ENCODE measurements at regions not wholly inside any gene's neighbourhood (a gene's known extent, or its start where the extent isn't known, plus 50 kb on each side); places are given as distances from the start of the nearest gene placed in this dataset.

- ATAC-seq, result no peak
- TF ChIP-seq ESRRG (CRISPR knock-in tag; IDR thresholded peaks at IDR 0.05), result no peak
- TF ChIP-seq ZNF565 (CRISPR knock-in tag; conservative IDR thresholded peaks at IDR 0.05; ENCODE audit: low read depth), result no peak
- TF ChIP-seq OSR1 (CRISPR knock-in tag; IDR thresholded peaks at IDR 0.05), result no peak
- TF ChIP-seq ZFP30 (CRISPR knock-in tag; IDR thresholded peaks at IDR 0.05), result no peak
- TF ChIP-seq ZNF70 (CRISPR knock-in tag; IDR thresholded peaks at IDR 0.05), result no peak
- TF ChIP-seq, protein P1, sequence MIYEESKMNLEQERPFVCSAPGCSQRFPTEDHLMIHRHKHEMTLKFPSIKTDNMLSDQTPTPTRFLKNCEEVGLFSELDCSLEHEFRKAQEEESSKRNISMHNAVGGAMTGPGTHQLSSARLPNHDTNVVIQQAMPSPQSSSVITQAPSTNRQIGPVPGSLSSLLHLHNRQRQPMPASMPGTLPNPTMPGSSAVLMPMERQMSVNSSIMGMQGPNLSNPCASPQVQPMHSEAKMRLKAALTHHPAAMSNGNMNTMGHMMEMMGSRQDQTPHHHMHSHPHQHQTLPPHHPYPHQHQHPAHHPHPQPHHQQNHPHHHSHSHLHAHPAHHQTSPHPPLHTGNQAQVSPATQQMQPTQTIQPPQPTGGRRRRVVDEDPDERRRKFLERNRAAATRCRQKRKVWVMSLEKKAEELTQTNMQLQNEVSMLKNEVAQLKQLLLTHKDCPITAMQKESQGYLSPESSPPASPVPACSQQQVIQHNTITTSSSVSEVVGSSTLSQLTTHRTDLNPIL (CRISPR knock-in tag; IDR thresholded peaks at IDR 0.05; ENCODE audit: low read depth), result no peak
- no peak for TF ChIP-seq ZNF8 (CRISPR knock-in tag; IDR thresholded peaks at IDR 0.05)
- no peak for TF ChIP-seq RARB (CRISPR knock-in tag; IDR thresholded peaks at IDR 0.05)
- TF ChIP-seq GLIS3 (CRISPR knock-in tag; IDR thresholded peaks at IDR 0.05), result no peak
- TF ChIP-seq PPARA (CRISPR knock-in tag; IDR thresholded peaks at IDR 0.05; ENCODE audit: borderline replicate concordance), result no peak
- TF ChIP-seq, protein P2, sequence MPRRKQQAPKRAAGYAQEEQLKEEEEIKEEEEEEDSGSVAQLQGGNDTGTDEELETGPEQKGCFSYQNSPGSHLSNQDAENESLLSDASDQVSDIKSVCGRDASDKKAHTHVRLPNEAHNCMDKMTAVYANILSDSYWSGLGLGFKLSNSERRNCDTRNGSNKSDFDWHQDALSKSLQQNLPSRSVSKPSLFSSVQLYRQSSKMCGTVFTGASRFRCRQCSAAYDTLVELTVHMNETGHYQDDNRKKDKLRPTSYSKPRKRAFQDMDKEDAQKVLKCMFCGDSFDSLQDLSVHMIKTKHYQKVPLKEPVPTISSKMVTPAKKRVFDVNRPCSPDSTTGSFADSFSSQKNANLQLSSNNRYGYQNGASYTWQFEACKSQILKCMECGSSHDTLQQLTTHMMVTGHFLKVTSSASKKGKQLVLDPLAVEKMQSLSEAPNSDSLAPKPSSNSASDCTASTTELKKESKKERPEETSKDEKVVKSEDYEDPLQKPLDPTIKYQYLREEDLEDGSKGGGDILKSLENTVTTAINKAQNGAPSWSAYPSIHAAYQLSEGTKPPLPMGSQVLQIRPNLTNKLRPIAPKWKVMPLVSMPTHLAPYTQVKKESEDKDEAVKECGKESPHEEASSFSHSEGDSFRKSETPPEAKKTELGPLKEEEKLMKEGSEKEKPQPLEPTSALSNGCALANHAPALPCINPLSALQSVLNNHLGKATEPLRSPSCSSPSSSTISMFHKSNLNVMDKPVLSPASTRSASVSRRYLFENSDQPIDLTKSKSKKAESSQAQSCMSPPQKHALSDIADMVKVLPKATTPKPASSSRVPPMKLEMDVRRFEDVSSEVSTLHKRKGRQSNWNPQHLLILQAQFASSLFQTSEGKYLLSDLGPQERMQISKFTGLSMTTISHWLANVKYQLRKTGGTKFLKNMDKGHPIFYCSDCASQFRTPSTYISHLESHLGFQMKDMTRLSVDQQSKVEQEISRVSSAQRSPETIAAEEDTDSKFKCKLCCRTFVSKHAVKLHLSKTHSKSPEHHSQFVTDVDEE (CRISPR knock-in tag; IDR thresholded peaks at IDR 0.05), result no peak
- no peak for TF ChIP-seq ISL1 (CRISPR knock-in tag; IDR thresholded peaks at IDR 0.05)
- no peak for TF ChIP-seq SNAI2 (CRISPR knock-in tag; IDR thresholded peaks at IDR 0.05)
- no peak for TF ChIP-seq CSDC2 (CRISPR knock-in tag; IDR thresholded peaks at IDR 0.05)
- TF ChIP-seq ZFP3 (CRISPR knock-in tag; IDR thresholded peaks at IDR 0.05), result no peak
- TF ChIP-seq ZC3H10 (CRISPR knock-in tag; IDR thresholded peaks at IDR 0.05), result no peak
- TF ChIP-seq, protein P3, sequence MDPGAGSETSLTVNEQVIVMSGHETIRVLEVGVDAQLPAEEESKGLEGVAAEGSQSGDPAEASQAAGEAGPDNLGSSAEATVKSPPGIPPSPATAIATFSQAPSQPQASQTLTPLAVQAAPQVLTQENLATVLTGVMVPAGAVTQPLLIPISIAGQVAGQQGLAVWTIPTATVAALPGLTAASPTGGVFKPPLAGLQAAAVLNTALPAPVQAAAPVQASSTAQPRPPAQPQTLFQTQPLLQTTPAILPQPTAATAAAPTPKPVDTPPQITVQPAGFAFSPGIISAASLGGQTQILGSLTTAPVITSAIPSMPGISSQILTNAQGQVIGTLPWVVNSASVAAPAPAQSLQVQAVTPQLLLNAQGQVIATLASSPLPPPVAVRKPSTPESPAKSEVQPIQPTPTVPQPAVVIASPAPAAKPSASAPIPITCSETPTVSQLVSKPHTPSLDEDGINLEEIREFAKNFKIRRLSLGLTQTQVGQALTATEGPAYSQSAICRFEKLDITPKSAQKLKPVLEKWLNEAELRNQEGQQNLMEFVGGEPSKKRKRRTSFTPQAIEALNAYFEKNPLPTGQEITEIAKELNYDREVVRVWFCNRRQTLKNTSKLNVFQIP (CRISPR knock-in tag; IDR thresholded peaks at IDR 0.05; ENCODE audit: borderline replicate concordance, low read depth), result no peak
- no peak for TF ChIP-seq CSRNP3 (CRISPR knock-in tag; IDR thresholded peaks at IDR 0.05)
- TF ChIP-seq TCF4 (CRISPR knock-in tag; IDR thresholded peaks at IDR 0.05; ENCODE audit: borderline replicate concordance), result no peak
Measured at GRCh38 chr4:18953613-18954012, 932.1 kb upstream of the LCORL start.

GRCh38 chr4:18945464-18945863, 923.9 kb upstream of the LCORL start:
- no peak for TF ChIP-seq ZFP30 (CRISPR knock-in tag; IDR thresholded peaks at IDR 0.05)
- no peak for TF ChIP-seq RARB (CRISPR knock-in tag; IDR thresholded peaks at IDR 0.05)
- TF ChIP-seq GLIS3 (CRISPR knock-in tag; IDR thresholded peaks at IDR 0.05), result no peak
- TF ChIP-seq ESRRG (CRISPR knock-in tag; IDR thresholded peaks at IDR 0.05), result no peak
- no peak for TF ChIP-seq SNAI2 (CRISPR knock-in tag; IDR thresholded peaks at IDR 0.05)
- TF ChIP-seq ZC3H10 (CRISPR knock-in tag; IDR thresholded peaks at IDR 0.05), result no peak
- TF ChIP-seq ZFP3 (CRISPR knock-in tag; IDR thresholded peaks at IDR 0.05), result no peak
- no peak for TF ChIP-seq ARNTL (CRISPR knock-in tag; IDR thresholded peaks at IDR 0.05; ENCODE audit: borderline replicate concordance, low read depth)
- TF ChIP-seq, protein P4, sequence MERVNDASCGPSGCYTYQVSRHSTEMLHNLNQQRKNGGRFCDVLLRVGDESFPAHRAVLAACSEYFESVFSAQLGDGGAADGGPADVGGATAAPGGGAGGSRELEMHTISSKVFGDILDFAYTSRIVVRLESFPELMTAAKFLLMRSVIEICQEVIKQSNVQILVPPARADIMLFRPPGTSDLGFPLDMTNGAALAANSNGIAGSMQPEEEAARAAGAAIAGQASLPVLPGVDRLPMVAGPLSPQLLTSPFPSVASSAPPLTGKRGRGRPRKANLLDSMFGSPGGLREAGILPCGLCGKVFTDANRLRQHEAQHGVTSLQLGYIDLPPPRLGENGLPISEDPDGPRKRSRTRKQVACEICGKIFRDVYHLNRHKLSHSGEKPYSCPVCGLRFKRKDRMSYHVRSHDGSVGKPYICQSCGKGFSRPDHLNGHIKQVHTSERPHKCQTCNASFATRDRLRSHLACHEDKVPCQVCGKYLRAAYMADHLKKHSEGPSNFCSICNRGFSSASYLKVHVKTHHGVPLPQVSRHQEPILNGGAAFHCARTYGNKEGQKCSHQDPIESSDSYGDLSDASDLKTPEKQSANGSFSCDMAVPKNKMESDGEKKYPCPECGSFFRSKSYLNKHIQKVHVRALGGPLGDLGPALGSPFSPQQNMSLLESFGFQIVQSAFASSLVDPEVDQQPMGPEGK (CRISPR knock-in tag; IDR thresholded peaks at IDR 0.05; ENCODE audit: borderline replicate concordance), result no peak
- no peak for TF ChIP-seq BACH2 (CRISPR knock-in tag; IDR thresholded peaks at IDR 0.05; ENCODE audit: borderline replicate concordance)
- no peak for TF ChIP-seq ZNF70 (CRISPR knock-in tag; IDR thresholded peaks at IDR 0.05)
- ATAC-seq, result no peak

DNA sequence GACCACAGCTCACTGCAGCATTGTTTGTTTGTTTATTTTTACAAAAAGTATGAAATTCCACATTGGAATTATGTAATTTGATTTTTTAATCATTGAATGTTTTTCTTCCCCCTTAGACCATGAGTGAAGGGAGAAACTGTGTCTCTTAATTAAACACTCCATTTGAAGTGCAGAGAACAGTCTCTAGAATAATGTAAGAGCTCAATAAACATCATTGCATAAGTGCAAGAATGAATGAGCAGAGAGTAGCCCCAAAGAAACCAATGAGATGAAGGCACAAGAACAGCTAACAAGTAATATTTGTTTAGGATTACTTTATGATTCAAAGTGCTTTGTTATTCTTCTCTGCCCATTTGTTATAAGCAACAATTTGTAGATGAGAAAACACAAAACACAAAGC, 921.3 kb upstream of the LCORL start:
- ATAC-seq, result no peak
- no peak for TF ChIP-seq OSR1 (CRISPR knock-in tag; IDR thresholded peaks at IDR 0.05)
- TF ChIP-seq, protein P2 (CRISPR knock-in tag; IDR thresholded peaks at IDR 0.05), result no peak
- TF ChIP-seq ISL1 (CRISPR knock-in tag; IDR thresholded peaks at IDR 0.05), result no peak
- TF ChIP-seq, protein P3 (CRISPR knock-in tag; IDR thresholded peaks at IDR 0.05; ENCODE audit: borderline replicate concordance, low read depth), result no peak
- TF ChIP-seq GLIS3 (CRISPR knock-in tag; IDR thresholded peaks at IDR 0.05), result no peak
- TF ChIP-seq CSRNP3 (CRISPR knock-in tag; IDR thresholded peaks at IDR 0.05), result no peak
- no peak for TF ChIP-seq ZFP30 (CRISPR knock-in tag; IDR thresholded peaks at IDR 0.05)
- no peak for TF ChIP-seq ZFP3 (CRISPR knock-in tag; IDR thresholded peaks at IDR 0.05)
- TF ChIP-seq ESRRG (CRISPR knock-in tag; IDR thresholded peaks at IDR 0.05), result no peak

Measured in SK-N-SH treated with all-trans-retinoic acid at 6 μM for 48 hours (cell line).